GM12872 (cell line): ENCODE measurements at regions not wholly inside any gene's neighbourhood (a gene's known extent, or its start where the extent isn't known, plus 50 kb on each side); places are given as distances from the start of the nearest gene placed in this dataset.

Experiments used
- CTCF ChIP-seq: IDR thresholded peaks from 3 replicates; pipeline ENCODE4 v1.5.1; 2011; ENCODE audit warnings: low read depth, mild to moderate bottlenecking, low read length, moderate library complexity; ENCODE audit not compliant: insufficient read depth

GRCh38 chr13:24004142-24004899 lies 107.0 kb upstream of the C1QTNF9B start:
- no peak for TF ChIP-seq CTCF

GRCh38 chr13:24004971-24005370 lies 107.7 kb upstream of the C1QTNF9B start:
- TF ChIP-seq CTCF, result no peak

GRCh38 chr13:24005755-24006281 lies 108.5 kb upstream of the C1QTNF9B start:
- TF ChIP-seq CTCF, result 0 out of 3 replicates have a peak, but pooled peaks have one; percentile 7

GRCh38 chr13:24006520-24007248 lies 109.4 kb upstream of the C1QTNF9B start:
- TF ChIP-seq CTCF, result no peak

GRCh38 chr13:24007979-24008620 lies 110.8 kb upstream of the C1QTNF9B start:
- TF ChIP-seq CTCF, result no peak

- TF ChIP-seq CTCF, result no peak
Observed at GRCh38 chr13:24008679-24009078, 111.4 kb upstream of the C1QTNF9B start.

GRCh38 chr13:24011266-24011665 lies 114.0 kb upstream of the C1QTNF9B start:
- no peak for TF ChIP-seq CTCF
